Esophagus muscularis mucosa (tissue), 4 donors: ENCODE measurements at regions not wholly inside any gene's neighbourhood (a gene's known extent, or its start where the extent isn't known, plus 50 kb on each side); places are given as distances from the start of the nearest gene placed in this dataset.

Experiments
- DNase-seq: peaks from one replicate; pipeline ENCODE4 v3.0.0-alpha.2; 2017; ENCODE audit errors: extremely low spot score
- H3K27ac ChIP-seq, 4 donors: fragments of 200-600 bp; sonication (generic); replicated peaks in 1 of 4; 1 replicate in 3 of 4; 2 replicates in 1 of 4; pipeline ENCODE4 v1.5.1; 2016 to 2019; ENCODE audit warnings: mild to moderate bottlenecking in 1 of 4
- H3K27me3 ChIP-seq, 4 donors: fragments of 200-600 bp; sonication (generic); one replicate each; pipeline versions ENCODE4 v1.5.1 to v1.6.0; 2016 to 2019
- H3K36me3 ChIP-seq, 4 donors: fragments of 200-600 bp; sonication (generic); one replicate each; pipeline ENCODE4 v1.5.1; 2016 to 2019
- H3K4me1 ChIP-seq, 4 donors: fragments of 200-600 bp; sonication (generic); one replicate each; pipeline ENCODE4 v1.5.1; 2016 to 2019
- H3K4me3 ChIP-seq, 4 donors: fragments of 200-600 bp; sonication (generic); 1 replicate in 2 of 4; 2 replicates in 2 of 4; pipeline ENCODE4 v1.5.1; 2016 to 2019; ENCODE audit warnings: mild to moderate bottlenecking in 4 of 4, moderate library complexity in 1 of 4
- H3K9me3 ChIP-seq, 4 donors: fragments of 200-600 bp; sonication (generic); 1 replicate in 3 of 4; 2 replicates in 1 of 4; pipeline ENCODE4 v1.5.1; 2016 to 2019
- CTCF ChIP-seq, 3 experiments: fragments of 200-600 bp in 2 of 3; fragments of 450-650 bp in 1 of 3; sonication (generic) in 2 of 3; IDR thresholded peaks; one replicate each; pipeline ENCODE4 v1.5.1; 2017 to 2019; ENCODE audit warnings: antibody characterized with exemption in 3 of 3, mild to moderate bottlenecking in 2 of 3, moderate library complexity in 1 of 3
- EP300 ChIP-seq: sonication (generic); formaldehyde crosslinking; IDR thresholded peaks from one replicate; pipeline ENCODE4 v1.6.1; 2017; ENCODE audit warnings: antibody characterized with exemption
- POLR2A ChIP-seq: fragments of 450-650 bp; IDR thresholded peaks from one replicate; pipeline ENCODE4 v1.6.1; 2017; ENCODE audit warnings: antibody characterized with exemption, moderate library complexity, mild to moderate bottlenecking, low read depth
- POLR2AphosphoS5 ChIP-seq, 2 donors: sonication (generic); formaldehyde crosslinking; IDR thresholded peaks; one replicate each; pipeline ENCODE4 v1.6.1; 2017; ENCODE audit warnings: antibody characterized with exemption in 2 of 2
- WGBS: methylation state at CpG from one replicate; pipeline ENCODE4 v1.1.5; 2018; 5-methylcytosine and 5-hydroxymethylcytosine counted together
- intact Hi-C: fragments of 100-400 bp; cut with DNase I; formaldehyde crosslinking; loops from one replicate; pipeline ENCODE4 v1.15.1; 2023

GRCh38 chr22:49272546-49273125, 555.0 kb downstream of the BRD1 start:
- no peaks in the 10 kb centered on the region for H3K36me3 ChIP-seq
- DNase-seq = no peak
- H3K4me3 ChIP-seq = no peak overlapping the region
- intact Hi-C loops = no loop called here
- WGBS = 85% methylated on average over 14 of the region's 17 CpGs
- peaks cover 0 to 73% (median 11%) of the 10 kb centered on the region in 4 donors for H3K27me3 ChIP-seq
- H3K4me1 ChIP-seq = no peaks in the 10 kb centered on the region
- H3K9me3 ChIP-seq = no peaks in the 10 kb centered on the region
- no peak overlapping the region for H3K27ac ChIP-seq
- TF ChIP-seq CTCF (IDR thresholded peaks at IDR 0.05) (no peak), EP300 (no peak), POLR2A (no peak)

- TF ChIP-seq POLR2AphosphoS5 (IDR thresholded peaks at IDR 0.05) = no peak
- no peak overlapping the region for H3K27ac ChIP-seq
- DNase-seq = no peak
- H3K4me1 ChIP-seq = no peaks in the 10 kb centered on the region
- peaks cover 0 to 74% (median 11%) of the 10 kb centered on the region in 4 donors for H3K27me3 ChIP-seq
- no peaks in the 10 kb centered on the region for H3K36me3 ChIP-seq
- no peaks in the 10 kb centered on the region for H3K9me3 ChIP-seq
- intact Hi-C loops = no loop called here
- H3K4me3 ChIP-seq = no peak overlapping the region
- WGBS = 91% methylated on average over 5 of the region's 5 CpGs
Observed at GRCh38 chr22:49271831-49272230, 555.8 kb downstream of the BRD1 start.

- H3K36me3 ChIP-seq = no peaks in the 10 kb centered on the region
- H3K4me1 ChIP-seq = no peaks in the 10 kb centered on the region
- TF ChIP-seq POLR2AphosphoS5 (IDR thresholded peaks at IDR 0.05) (no peak), EP300 (no peak), POLR2A (no peak), CTCF (IDR thresholded peaks at IDR 0.05) (no peak)
- intact Hi-C loops = no loop called here
- H3K9me3 ChIP-seq = no peaks in the 10 kb centered on the region
- H3K4me3 ChIP-seq = no peak overlapping the region
- H3K27me3 ChIP-seq = peaks cover 0 to 76% (median 11%) of the 10 kb centered on the region in 4 donors
- no peak for DNase-seq
- H3K27ac ChIP-seq = no peak overlapping the region
Observed at GRCh38 chr22:49271369-49271727, 556.3 kb downstream of the BRD1 start.

- intact Hi-C loops = no loop called here
- peaks cover 0 to 72% (median 11%) of the 10 kb centered on the region in 4 donors for H3K27me3 ChIP-seq
Observed at GRCh38 chr22:49270595-49271368, 556.9 kb downstream of the BRD1 start.

More at GRCh38 chr22:49270595-49271368, 556.9 kb downstream of the BRD1 start:
- H3K4me3 ChIP-seq = no peak overlapping the region
- no peaks in the 10 kb centered on the region for H3K36me3 ChIP-seq
- TF ChIP-seq POLR2A = no peak
- no peak for TF ChIP-seq POLR2AphosphoS5 (IDR thresholded peaks at IDR 0.05)
- TF ChIP-seq EP300 = no peak
- TF ChIP-seq CTCF (IDR thresholded peaks at IDR 0.05) = no peak
- 84% methylated on average over 12 of the region's 17 CpGs for WGBS
- H3K27ac ChIP-seq = no peak overlapping the region
- no peak for DNase-seq
- no peaks in the 10 kb centered on the region for H3K9me3 ChIP-seq
- no peaks in the 10 kb centered on the region for H3K4me1 ChIP-seq
